ENCODE measurements at regions not wholly inside any gene's neighbourhood (a gene's known extent, or its start where the extent isn't known, plus 50 kb on each side); places are given as distances from the start of the nearest gene placed in this dataset.

DNA sequence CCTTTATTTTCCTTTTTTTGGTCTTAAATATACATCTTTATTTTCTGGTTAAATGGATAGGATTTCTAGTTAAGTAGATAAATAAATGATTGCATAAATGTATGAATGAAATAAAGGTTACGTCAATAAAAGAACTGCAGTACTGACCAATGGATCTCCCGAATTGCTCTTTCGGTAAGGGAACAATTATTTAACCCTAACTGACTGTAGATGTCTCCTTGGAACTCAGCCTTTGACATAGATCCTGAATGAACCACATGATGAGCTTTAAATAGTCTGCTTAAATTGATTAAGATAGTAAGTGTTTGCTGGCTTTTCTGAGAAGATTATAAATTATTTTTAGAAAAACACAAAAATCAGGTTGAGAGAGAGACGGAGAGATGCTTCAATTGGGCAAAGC, 391.0 kb upstream of the SYT1 start:
- no peak for TF ChIP-seq POLR2A (IDR thresholded peaks at IDR 0.05)
- TF ChIP-seq, protein P1, sequence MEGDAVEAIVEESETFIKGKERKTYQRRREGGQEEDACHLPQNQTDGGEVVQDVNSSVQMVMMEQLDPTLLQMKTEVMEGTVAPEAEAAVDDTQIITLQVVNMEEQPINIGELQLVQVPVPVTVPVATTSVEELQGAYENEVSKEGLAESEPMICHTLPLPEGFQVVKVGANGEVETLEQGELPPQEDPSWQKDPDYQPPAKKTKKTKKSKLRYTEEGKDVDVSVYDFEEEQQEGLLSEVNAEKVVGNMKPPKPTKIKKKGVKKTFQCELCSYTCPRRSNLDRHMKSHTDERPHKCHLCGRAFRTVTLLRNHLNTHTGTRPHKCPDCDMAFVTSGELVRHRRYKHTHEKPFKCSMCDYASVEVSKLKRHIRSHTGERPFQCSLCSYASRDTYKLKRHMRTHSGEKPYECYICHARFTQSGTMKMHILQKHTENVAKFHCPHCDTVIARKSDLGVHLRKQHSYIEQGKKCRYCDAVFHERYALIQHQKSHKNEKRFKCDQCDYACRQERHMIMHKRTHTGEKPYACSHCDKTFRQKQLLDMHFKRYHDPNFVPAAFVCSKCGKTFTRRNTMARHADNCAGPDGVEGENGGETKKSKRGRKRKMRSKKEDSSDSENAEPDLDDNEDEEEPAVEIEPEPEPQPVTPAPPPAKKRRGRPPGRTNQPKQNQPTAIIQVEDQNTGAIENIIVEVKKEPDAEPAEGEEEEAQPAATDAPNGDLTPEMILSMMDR (IDR thresholded peaks at IDR 0.05) = no peak

Measured in prostate gland (tissue), 2 donors.